A549 (cell line): ENCODE measurements at regions not wholly inside any gene's neighbourhood (a gene's known extent, or its start where the extent isn't known, plus 50 kb on each side); places are given as distances from the start of the nearest gene placed in this dataset.

Experiments
- BHLHE40 ChIP-seq: IDR thresholded peaks from 2 replicates; pipeline ENCODE4 v1.6.1; 2012; ENCODE audit warnings: low read depth, low read length, inconsistent platforms
- JUNB ChIP-seq: fragments of >200 bp; sonication (Bioruptor Twin); formaldehyde crosslinking; IDR thresholded peaks from 2 replicates; pipeline ENCODE4 v1.6.1; 2016
- TF ChIP-seq, protein P1 (sequence below): IDR thresholded peaks from 2 replicates; pipeline ENCODE4 v1.6.1; 2012

GRCh38 chr6:45759472-45759810 lies 256.2 kb downstream of the CLIC5 start:
- TF ChIP-seq BHLHE40 (no peak), JUNB (no peak)
- TF ChIP-seq, protein P1, sequence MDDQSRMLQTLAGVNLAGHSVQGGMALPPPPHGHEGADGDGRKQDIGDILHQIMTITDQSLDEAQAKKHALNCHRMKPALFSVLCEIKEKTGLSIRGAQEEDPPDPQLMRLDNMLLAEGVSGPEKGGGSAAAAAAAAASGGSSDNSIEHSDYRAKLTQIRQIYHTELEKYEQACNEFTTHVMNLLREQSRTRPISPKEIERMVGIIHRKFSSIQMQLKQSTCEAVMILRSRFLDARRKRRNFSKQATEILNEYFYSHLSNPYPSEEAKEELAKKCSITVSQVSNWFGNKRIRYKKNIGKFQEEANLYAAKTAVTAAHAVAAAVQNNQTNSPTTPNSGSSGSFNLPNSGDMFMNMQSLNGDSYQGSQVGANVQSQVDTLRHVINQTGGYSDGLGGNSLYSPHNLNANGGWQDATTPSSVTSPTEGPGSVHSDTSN = no peak
